ENCODE measurements at regions not wholly inside any gene's neighbourhood (a gene's known extent, or its start where the extent isn't known, plus 50 kb on each side); places are given as distances from the start of the nearest gene placed in this dataset.

DNA sequence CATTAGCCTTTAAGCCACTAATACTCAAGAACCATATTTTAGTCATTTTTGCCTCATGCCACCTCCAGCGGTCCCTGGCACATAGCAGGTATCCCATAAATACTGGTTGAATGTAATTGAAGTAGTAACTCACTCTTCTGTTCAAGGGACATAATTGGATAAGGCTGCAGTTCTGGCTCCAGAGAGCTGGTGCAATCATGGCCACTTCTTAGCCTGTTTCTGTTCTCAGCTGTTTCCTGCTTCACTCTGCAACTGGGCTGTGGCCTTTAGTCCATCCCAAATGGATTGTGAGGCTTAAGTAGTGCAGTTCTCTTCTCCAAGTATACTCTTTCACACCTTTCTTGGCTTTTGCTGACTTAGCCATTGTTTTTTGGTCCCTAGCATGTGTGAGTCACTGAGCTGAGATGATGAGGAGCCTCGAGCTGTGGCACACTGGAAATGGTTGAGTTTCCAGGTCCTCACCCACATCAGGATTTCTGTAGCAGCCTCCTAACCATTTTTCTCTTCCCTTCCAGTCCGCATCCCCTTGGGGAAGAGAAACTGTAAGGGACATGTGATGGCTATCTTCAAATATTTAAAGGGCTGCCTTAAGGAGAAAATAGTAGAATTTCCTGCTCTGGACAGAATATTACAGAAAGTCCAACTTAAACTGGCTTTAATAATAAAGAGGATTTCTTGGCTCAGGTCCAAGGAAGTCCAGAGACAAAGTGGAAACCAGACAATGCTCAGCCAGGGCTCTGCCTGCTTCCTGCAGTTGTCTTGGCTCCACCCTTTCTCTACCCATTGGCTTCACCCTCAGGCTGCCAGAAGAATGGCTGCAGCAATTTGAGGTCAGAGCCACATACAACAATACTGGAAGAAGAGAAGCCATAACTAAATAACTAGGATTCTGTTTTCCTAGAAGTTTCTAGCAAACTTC, 305.4 kb upstream of the ROPN1 start:
- no peak overlapping the region for H3K4me3 ChIP-seq (ENCODE audit: control insufficient read depth, low read depth, low read length)
- TF ChIP-seq, protein P1, sequence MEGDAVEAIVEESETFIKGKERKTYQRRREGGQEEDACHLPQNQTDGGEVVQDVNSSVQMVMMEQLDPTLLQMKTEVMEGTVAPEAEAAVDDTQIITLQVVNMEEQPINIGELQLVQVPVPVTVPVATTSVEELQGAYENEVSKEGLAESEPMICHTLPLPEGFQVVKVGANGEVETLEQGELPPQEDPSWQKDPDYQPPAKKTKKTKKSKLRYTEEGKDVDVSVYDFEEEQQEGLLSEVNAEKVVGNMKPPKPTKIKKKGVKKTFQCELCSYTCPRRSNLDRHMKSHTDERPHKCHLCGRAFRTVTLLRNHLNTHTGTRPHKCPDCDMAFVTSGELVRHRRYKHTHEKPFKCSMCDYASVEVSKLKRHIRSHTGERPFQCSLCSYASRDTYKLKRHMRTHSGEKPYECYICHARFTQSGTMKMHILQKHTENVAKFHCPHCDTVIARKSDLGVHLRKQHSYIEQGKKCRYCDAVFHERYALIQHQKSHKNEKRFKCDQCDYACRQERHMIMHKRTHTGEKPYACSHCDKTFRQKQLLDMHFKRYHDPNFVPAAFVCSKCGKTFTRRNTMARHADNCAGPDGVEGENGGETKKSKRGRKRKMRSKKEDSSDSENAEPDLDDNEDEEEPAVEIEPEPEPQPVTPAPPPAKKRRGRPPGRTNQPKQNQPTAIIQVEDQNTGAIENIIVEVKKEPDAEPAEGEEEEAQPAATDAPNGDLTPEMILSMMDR (IDR thresholded peaks at IDR 0.05; ENCODE audit: control insufficient read depth, insufficient read depth, low read depth, low read length, missing control alignments) = no peak
- no peak for DNase-seq (ENCODE audit: low read depth)

DNA sequence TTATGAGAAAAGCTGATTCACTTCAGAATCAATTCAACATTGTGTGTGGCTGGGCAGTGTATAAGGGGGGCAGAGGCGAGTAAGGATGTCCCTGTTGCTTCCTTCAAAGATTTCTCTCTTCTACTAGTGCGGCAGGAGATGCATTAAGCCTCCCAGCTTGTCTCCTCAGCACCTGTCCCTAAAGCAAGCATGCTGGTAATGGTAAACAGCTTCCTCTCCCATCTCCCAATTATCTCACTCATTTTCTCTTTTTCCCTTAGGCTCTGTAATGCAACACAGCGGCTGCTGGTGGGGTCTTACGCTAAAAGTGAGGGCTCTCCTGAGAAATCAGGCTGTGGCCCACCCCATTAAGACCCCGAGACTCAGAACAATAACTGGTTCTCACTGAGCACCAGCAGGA, 306.4 kb upstream of the ROPN1 start:
- no peak for DNase-seq (ENCODE audit: low read depth)
- no peak overlapping the region for H3K4me3 ChIP-seq (ENCODE audit: control insufficient read depth, low read depth, low read length)
- TF ChIP-seq, protein P1 (IDR thresholded peaks at IDR 0.05; ENCODE audit: control insufficient read depth, insufficient read depth, low read depth, low read length, missing control alignments) = no peak

DNA sequence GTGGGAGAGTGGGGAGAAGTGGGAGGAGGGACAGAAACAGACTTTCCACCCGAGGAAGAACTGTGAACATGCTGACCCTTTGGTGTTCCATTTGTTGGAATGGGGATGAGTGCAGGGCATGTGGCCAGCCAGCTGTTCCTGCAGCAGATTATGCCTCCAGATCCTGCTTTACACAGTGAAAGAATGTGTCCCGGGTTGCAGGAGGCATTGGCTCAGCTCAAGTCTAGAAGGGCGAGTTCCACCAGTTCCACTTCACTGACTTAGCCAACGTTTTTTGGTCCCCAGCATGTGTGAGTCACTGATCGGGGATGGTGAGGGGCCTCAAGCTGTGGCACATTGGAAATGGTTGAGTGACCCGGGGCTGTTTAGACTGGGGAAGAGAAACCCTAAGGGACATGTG, 307.0 kb upstream of the ROPN1 start:
- DNase-seq (ENCODE audit: low read depth) = no peak
- TF ChIP-seq, protein P1 (IDR thresholded peaks at IDR 0.05; ENCODE audit: control insufficient read depth, insufficient read depth, low read depth, low read length, missing control alignments) = no peak
- no peak overlapping the region for H3K4me3 ChIP-seq (ENCODE audit: control insufficient read depth, low read depth, low read length)

DNA sequence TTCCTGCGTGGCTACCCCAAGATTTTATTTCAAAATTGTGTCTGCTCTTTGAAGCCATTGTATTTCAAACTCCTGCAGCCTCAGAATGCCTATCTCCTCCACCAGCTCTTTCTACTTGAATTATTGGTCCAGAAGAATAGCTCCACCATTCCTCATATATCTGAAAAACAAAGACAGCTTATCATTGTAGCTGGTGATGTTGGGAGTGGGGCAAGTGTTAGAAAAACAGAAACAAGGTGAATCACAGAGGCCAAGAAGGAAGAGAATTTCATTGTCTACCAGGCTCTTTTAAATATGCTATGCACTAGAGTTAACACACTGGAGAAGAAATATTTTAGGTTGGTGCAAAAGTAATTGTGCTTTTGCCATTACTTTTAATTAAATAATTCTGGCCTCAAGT, 307.9 kb upstream of the ROPN1 start:
- no peak for DNase-seq (ENCODE audit: low read depth)
- no peak overlapping the region for H3K4me3 ChIP-seq (ENCODE audit: control insufficient read depth, low read depth, low read length)
- TF ChIP-seq, protein P1 (IDR thresholded peaks at IDR 0.05; ENCODE audit: control insufficient read depth, insufficient read depth, low read depth, low read length, missing control alignments) = no peak

DNA sequence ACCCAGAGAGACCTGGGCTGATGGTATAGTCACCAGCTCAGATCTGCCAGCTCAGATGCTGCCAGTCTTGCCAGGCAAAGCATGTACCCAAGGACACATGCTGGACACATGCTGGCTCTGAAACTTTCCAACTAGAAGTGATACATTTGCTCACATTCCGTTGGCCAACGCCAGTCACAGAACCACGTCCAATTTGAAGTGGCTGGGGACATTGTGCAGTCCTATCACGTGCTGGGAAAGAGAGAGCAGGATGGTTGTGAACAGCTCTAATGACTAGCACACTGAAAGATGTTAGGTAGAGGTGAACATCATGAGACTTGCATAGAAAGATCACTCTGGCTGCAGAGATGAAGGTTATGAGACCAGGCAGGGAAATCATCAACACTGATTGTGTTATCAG, 308.5 kb upstream of the ROPN1 start:
- TF ChIP-seq, protein P1 (IDR thresholded peaks at IDR 0.05; ENCODE audit: control insufficient read depth, insufficient read depth, low read depth, low read length, missing control alignments) = no peak
- H3K4me3 ChIP-seq (ENCODE audit: control insufficient read depth, low read depth, low read length) = no peak overlapping the region

DNA sequence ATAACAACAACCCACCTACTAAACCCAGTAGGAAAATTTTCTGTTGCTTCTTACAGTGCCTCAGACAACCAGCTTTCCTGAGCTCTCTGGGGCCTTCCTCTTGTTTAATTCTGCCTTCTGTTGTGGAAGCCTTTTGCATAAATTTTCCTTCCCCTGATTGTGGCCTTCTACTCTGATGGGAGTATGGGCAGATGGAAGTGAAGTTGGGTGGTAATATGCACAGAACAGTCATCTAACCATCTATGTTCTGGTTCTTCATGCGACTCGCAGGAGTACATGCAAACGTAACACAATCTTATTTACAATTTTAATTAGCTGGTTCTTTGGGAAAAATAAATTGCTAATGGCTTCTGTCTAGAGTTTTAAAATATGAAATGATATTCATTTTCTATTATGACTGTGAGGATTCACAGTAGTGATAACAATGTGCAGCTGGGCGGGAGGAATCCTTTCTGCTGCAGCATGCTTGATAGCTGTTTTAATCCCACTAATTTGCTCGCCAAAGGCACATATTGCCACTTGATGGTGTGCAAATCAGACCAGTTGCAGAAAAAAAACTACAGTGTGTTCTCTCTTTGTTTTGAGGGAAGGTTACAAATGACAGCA, 311.5 kb upstream of the ROPN1 start:
- H3K4me3 ChIP-seq (ENCODE audit: control insufficient read depth, low read depth, low read length) = no peak overlapping the region
- no peak for DNase-seq (ENCODE audit: low read depth)
- TF ChIP-seq, protein P1 (IDR thresholded peaks at IDR 0.05; ENCODE audit: control insufficient read depth, insufficient read depth, low read depth, low read length, missing control alignments) = no peak

More for the DNA sequence above, 308.5 kb upstream of the ROPN1 start:
- no peak for DNase-seq (ENCODE audit: low read depth)
